HepG2 (cell line): ENCODE measurements at regions not wholly inside any gene's neighbourhood (a gene's known extent, or its start where the extent isn't known, plus 50 kb on each side); places are given as distances from the start of the nearest gene placed in this dataset.

ENCODE experiments used
- ATAC-seq: fragments of 200-7000 bp; cut with Tn5 transposase; 3 replicates; pipeline ENCODE4 v1.9.1; 2020; ENCODE audit warnings: mild to moderate bottlenecking, moderate library complexity
- BruUV-seq: library from RNA; stranded (reverse); fragments of 400-500 nt; replicated peaks from 2 replicates; lab custom pipeline; 2021; lab: Mats Ljungman, UMichigan
- CTCF ChIA-PET: fragments of 300-600 bp; formaldehyde crosslinking; extraction: SDS; loops from one replicate; lab custom pipeline; 2021; ENCODE audit warnings: low total read pairs, inconsistent platforms, low intra/inter-chr PET ratio; lab: Yijun Ruan, JAX
- POLR2A ChIA-PET: fragments of 350-600 bp; sonication (Branson Sonifier 250); formaldehyde crosslinking; loops from one replicate; lab custom pipeline; 2020; ENCODE audit warnings: antibody characterized with exemption, inconsistent platforms; lab: Yijun Ruan, JAX
- DNase-seq: peaks from one replicate; pipeline ENCODE4 v3.0.0-alpha.2; 2015; ENCODE audit warnings: low spot score
- FAIRE-seq: peaks from 3 replicates; lab custom pipeline; 2011; peaks lifted over from hg19 to GRCh38; lab: Jason Lieb, UNC
- H2AFZ ChIP-seq: one replicate; pipeline ENCODE4 v1.6.1; 2011; ENCODE audit warnings: low read length, inconsistent platforms
- H3K27ac ChIP-seq: fragments of 300-600 bp; 3 replicates; pipeline ENCODE4 v1.8.0; 2011; ENCODE audit warnings: mixed run types, mild to moderate bottlenecking, mixed read lengths, low read length, inconsistent platforms; ENCODE audit not compliant: insufficient read depth; ENCODE audit errors: extremely low read length
- H3K27me3 ChIP-seq, 2 experiments: fragments of 200-600 bp in 1 of 2; 2 replicates in 1 of 2; 3 replicates in 1 of 2; pipeline versions ENCODE4 v1.6.0 to v1.8.0; 2011; ENCODE audit warnings: low read length in 2 of 2, mild to moderate bottlenecking in 2 of 2, moderate library complexity in 2 of 2, inconsistent platforms in 1 of 2; ENCODE audit not compliant: insufficient read depth in 2 of 2, control insufficient read depth in 1 of 2
- H3K36me3 ChIP-seq, 2 experiments: fragments of 200-600 bp in 1 of 2; replicated peaks in 1 of 2; 2 replicates in 1 of 2; 3 replicates in 1 of 2; pipeline versions ENCODE4 v1.5.1 to v1.8.0; 2011; ENCODE audit warnings: low read length in 2 of 2, inconsistent platforms in 1 of 2; ENCODE audit not compliant: insufficient read depth in 2 of 2, control insufficient read depth in 1 of 2
- H3K4me1 ChIP-seq: 2 replicates; pipeline ENCODE4 v1.5.1; 2012; ENCODE audit warnings: low read length, inconsistent platforms; ENCODE audit not compliant: insufficient read depth
- H3K4me2 ChIP-seq: 2 replicates; pipeline ENCODE4 v1.6.0; 2011; ENCODE audit warnings: low read depth, low read length, inconsistent platforms
- H3K4me3 ChIP-seq, 3 experiments: fragments of 200-600 bp in 1 of 3; sonication (generic), shearing (Covaris generic) in 1 of 3; replicated peaks in 1 of 3; 2 replicates each; pipeline ENCODE4 v1.5.1; 2011 to 2016; ENCODE audit warnings: low read length in 3 of 3, inconsistent platforms in 2 of 3, low read depth in 2 of 3, mild to moderate bottlenecking in 2 of 3, control low read depth in 1 of 3, mixed read lengths in 1 of 3; ENCODE audit not compliant: insufficient read depth in 1 of 3
- H3K79me2 ChIP-seq: one replicate; pipeline ENCODE4 v1.6.1; 2011; ENCODE audit warnings: low read length, inconsistent platforms; ENCODE audit not compliant: insufficient read depth
- H3K9ac ChIP-seq: 2 replicates; pipeline ENCODE4 v1.6.0; 2011; ENCODE audit warnings: mild to moderate bottlenecking, low read depth, low read length, inconsistent platforms; ENCODE audit not compliant: insufficient read depth
- H3K9me3 ChIP-seq: 2 replicates; pipeline ENCODE4 v1.5.1; 2012; ENCODE audit warnings: mild to moderate bottlenecking, low read length
- H4K20me1 ChIP-seq: 2 replicates; pipeline ENCODE4 v1.6.0; 2011; ENCODE audit warnings: inconsistent platforms, mild to moderate bottlenecking, low read length, moderate library complexity; ENCODE audit not compliant: insufficient read depth
- HDAC6 ChIP-seq: fragments of 200-600 bp; sonication (generic); IDR thresholded peaks from 2 replicates; pipeline ENCODE4 v1.7.0; 2017; ENCODE audit warnings: mild to moderate bottlenecking, antibody characterized with exemption, low read length, low read depth
- HIVEP1 ChIP-seq: sonication (generic); formaldehyde crosslinking; IDR thresholded peaks from 2 replicates; pipeline ENCODE4 v1.4.0; 2020; ENCODE audit warnings: mild to moderate bottlenecking, missing genetic modification reagents
- KAT8 ChIP-seq: IDR thresholded peaks from 2 replicates; pipeline ENCODE4 v1.6.1; 2016; ENCODE audit warnings: missing genetic modification reagents, missing compliant biosample characterization
- POLR2G ChIP-seq: fragments of 200-400 bp; formaldehyde crosslinking; IDR thresholded peaks from 2 replicates; pipeline ENCODE4 v1.6.1; 2018; ENCODE audit warnings: mild to moderate bottlenecking, low read depth, low read length, moderate library complexity
- RFX1 ChIP-seq: fragments of 450-650 bp; IDR thresholded peaks from 2 replicates; pipeline ENCODE4 v1.6.1; 2017
- RFX3 ChIP-seq: IDR thresholded peaks from 2 replicates; pipeline ENCODE4 v1.6.1; 2016; ENCODE audit warnings: missing biosample characterization, missing genetic modification reagents
- TMF1 ChIP-seq: sonication (generic); formaldehyde crosslinking; IDR thresholded peaks from 2 replicates; pipeline ENCODE4 v1.8.1; 2022; ENCODE audit warnings: low read depth, missing genetic modification reagents
- ZBTB26 ChIP-seq: IDR thresholded peaks from 2 replicates; pipeline ENCODE4 v1.6.1; 2016; ENCODE audit warnings: missing compliant biosample characterization, missing genetic modification reagents, borderline replicate concordance
- ZFAT ChIP-seq: sonication (generic); formaldehyde crosslinking; conservative IDR thresholded peaks from 2 replicates; pipeline ENCODE4 v1.8.1; 2023; ENCODE audit warnings: missing genetic modification reagents, inconsistent platforms
- ZFP36 ChIP-seq: fragments of 150-350 bp; IDR thresholded peaks from 2 replicates; pipeline ENCODE4 v1.6.1; 2018; ENCODE audit warnings: borderline replicate concordance, low read length, low read depth; ENCODE audit not compliant: partially characterized antibody
- ZFY ChIP-seq: sonication (generic); formaldehyde crosslinking; IDR thresholded peaks from 2 replicates; pipeline ENCODE4 v1.4.0; 2020; ENCODE audit warnings: missing genetic modification reagents
- WGBS: methylation state at CpG from one replicate; pipeline ENCODE4 v1.1.6; 2017; ENCODE audit warnings: low lambda C conversion rate; 5-methylcytosine and 5-hydroxymethylcytosine counted together
- in situ Hi-C: cut with HindIII; loops from 2 replicates; pipeline ENCODE4 v1.10.0; 2017; ENCODE audit warnings: low pct_unique_long_range_greater_than_20kb; ENCODE audit not compliant: extremely low pct_ligation_motif_present
- intact Hi-C: fragments of 100-400 bp; cut with micrococcal nuclease; formaldehyde crosslinking; loops from one replicate; pipeline ENCODE4 v1.10.0; 2022; ENCODE audit not compliant: unreplicated experiment
- TF ChIP-seq, protein P1 (sequence below): sonication (generic); formaldehyde crosslinking; IDR thresholded peaks from 2 replicates; pipeline ENCODE4 v1.4.0; 2020; ENCODE audit warnings: missing genetic modification reagents, borderline replicate concordance
- TF ChIP-seq, protein P2 (sequence below): sonication (generic); formaldehyde crosslinking; IDR thresholded peaks from 2 replicates; pipeline ENCODE4 v1.4.0; 2020; ENCODE audit warnings: mild to moderate bottlenecking, low read depth, missing genetic modification reagents

DNA sequence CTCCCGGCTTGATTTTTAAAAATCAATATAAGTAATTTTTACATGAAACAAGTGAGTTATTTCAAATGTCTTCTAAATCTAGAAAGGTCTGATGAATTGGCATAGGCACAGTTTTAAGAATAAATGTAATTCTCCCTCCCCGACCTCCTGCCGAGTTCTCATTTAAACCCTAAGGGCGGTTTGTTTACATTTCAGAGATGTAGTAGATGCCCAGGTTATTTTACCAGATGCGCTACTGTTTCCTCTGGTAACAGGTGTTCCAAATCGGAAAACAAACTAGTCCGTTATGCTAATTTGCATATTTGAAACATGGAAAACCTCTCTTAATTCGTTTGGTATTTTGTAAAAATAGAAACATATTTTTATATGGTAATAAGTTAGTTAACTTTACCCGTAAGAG is 53.8 kb upstream of the CFAP126 start:
- H3K4me1 ChIP-seq: peaks cover 27% of the 10 kb centered on the region
- no peak for ATAC-seq
- no TSS peak for BruUV-seq
- no peaks in the 10 kb centered on the region for H3K36me3 ChIP-seq
- WGBS: 51% methylated on average over 9 of the region's 9 CpGs
- POLR2A ChIA-PET: no interaction called here
- H4K20me1 ChIP-seq: no peaks in the 10 kb centered on the region
- H3K27me3 ChIP-seq: no peaks in the 10 kb centered on the region
- FAIRE-seq: no peak
- H3K4me3 ChIP-seq: peak overlapping the region in 2 of 3 experiments; percentile 3 to 37; a peak in 1 of 6 replicates
- TF ChIP-seq ZFP36 (no peak), ZBTB26 (CRISPR knock-in tag) (no peak), ZFY (CRISPR knock-in tag) (no peak), TMF1 (CRISPR knock-in tag) (no peak), HIVEP1 (CRISPR knock-in tag) (no peak)
- H3K9me3 ChIP-seq: no peaks in the 10 kb centered on the region
- H2AFZ ChIP-seq: no peak overlapping the region
- no peak overlapping the region for H3K27ac ChIP-seq
- DNase-seq: no peak
- H3K79me2 ChIP-seq: no peaks in the 10 kb centered on the region
- in situ Hi-C loops (no loop called here), intact Hi-C loops (no loop called here)
- H3K4me2 ChIP-seq: peak overlapping the region; percentile 65
- H3K9ac ChIP-seq: no peak overlapping the region
- CTCF ChIA-PET: no interaction called here

DNA sequence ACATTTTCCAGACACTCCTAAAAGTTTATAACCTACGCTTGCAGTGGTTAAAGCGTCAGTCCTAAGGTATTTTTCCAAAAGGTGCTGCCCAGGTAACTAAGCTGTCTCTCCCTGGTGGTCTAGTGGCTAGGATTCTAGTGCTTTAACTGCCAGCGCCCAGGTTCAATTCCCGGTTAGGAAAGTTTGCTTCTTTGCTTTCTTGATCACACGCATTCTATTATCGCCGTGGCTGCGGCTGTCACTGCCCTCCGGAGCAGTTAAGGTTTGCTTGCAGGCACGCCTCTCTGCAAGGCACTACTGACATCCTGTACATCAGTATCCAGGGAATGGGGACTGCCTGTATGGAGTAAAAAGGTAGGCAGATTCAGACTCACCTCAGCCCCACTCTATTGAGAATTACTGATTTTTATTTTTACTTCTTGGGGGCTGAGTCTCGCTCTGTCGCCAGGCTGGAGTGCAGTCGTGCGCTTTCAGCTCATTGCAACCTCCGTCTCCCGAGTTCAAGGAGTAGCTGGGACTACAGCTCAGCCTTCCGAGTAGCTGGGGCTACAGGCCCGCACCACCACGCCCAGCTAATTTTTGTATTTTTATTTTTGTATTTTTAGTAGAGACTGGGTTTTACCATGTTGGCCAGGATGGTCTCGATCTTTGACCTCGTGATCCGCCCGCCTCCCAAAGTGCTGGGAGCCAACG is 53.2 kb upstream of the CFAP126 start:
- BruUV-seq: no TSS peak
- H3K79me2 ChIP-seq: no peaks in the 10 kb centered on the region
- TF ChIP-seq RFX3 (CRISPR knock-in tag): no peak
- TF ChIP-seq ZFAT (CRISPR knock-in tag): no peak
- no peak for TF ChIP-seq KAT8
- TF ChIP-seq, protein P1, sequence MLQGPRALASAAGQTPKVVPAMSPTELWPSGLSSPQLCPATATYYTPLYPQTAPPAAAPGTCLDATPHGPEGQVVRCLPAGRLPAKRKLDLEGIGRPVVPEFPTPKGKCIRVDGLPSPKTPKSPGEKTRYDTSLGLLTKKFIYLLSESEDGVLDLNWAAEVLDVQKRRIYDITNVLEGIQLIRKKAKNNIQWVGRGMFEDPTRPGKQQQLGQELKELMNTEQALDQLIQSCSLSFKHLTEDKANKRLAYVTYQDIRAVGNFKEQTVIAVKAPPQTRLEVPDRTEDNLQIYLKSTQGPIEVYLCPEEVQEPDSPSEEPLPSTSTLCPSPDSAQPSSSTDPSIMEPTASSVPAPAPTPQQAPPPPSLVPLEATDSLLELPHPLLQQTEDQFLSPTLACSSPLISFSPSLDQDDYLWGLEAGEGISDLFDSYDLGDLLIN (CRISPR knock-in tag): no peak
- no peak for TF ChIP-seq RFX1
- no peak for TF ChIP-seq POLR2G
- TF ChIP-seq, protein P2, sequence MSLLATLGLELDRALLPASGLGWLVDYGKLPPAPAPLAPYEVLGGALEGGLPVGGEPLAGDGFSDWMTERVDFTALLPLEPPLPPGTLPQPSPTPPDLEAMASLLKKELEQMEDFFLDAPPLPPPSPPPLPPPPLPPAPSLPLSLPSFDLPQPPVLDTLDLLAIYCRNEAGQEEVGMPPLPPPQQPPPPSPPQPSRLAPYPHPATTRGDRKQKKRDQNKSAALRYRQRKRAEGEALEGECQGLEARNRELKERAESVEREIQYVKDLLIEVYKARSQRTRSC (CRISPR knock-in tag): no peak
- TF ChIP-seq HDAC6: no peak

More for the DNA sequence above, 53.2 kb upstream of the CFAP126 start:
- Histone ChIP-seq H2AFZ (no peak overlapping the region), H3K4me1 (peaks cover 27% of the 10 kb centered on the region), H3K9ac (no peak overlapping the region), H3K4me2 (peak overlapping the region; percentile 15; the same call in 1 of the 2 replicates), H3K4me3 (no peak overlapping the region), H3K27ac (no peak overlapping the region), H4K20me1 (no peaks in the 10 kb centered on the region), H3K36me3 (no peaks in the 10 kb centered on the region), H3K27me3 (no peaks in the 10 kb centered on the region), H3K9me3 (no peaks in the 10 kb centered on the region)
- in situ Hi-C loops (no loop called here), intact Hi-C loops (no loop called here)
- ChIA-PET CTCF (no interaction called here), POLR2A (no interaction called here)
- DNase-seq: no peak
- FAIRE-seq: no peak
- WGBS: 78% methylated on average over 24 of the region's 24 CpGs
- peak; percentile 33; the same call in 1 of the 3 replicates for ATAC-seq
